ENCODE measurements at regions not wholly inside any gene's neighbourhood (a gene's known extent, or its start where the extent isn't known, plus 50 kb on each side); places are given as distances from the start of the nearest gene placed in this dataset.

DNA sequence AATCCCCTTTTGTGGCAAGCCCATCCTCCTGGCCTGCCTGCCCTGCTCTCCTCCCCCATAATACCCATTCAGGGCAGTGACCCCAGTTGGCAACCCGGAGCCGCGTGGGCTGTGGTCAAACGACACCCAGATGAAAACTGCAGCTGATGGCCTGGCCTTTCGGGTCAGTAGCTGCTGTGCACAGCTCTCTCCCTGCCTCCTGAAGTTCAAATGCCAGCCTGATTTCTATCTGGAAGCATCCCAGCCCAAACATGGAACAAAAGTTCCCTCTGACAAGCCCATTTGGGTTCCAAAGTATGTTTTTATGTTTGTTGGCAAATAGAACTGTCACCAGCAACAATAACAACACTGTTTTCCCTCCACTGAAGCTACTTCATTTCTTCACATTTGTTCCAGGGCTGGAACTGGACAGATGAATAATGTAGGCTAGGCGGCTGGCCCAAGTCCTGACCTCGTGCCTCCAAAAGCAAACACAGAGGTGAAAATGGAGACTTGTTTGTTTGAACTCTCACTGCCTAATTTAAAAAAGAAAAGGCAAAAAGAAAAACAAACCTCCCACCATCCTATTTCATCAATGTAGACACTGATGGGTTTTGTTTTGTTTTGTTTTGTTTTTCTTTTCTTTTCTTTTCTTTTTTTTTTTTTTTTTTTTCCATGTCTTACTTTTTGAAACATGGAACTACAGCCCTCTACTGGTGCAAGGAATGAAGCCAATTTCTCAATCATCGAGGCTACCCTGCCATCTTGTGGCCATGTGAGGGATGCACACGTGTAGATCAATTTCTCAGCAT lies 179.0 kb downstream of the ADSS2 start:
- Mint-ChIP-seq H3K4me1 (no peaks in the 10 kb centered on the region), H3K36me3 (0 out of 2 replicates have a peak, but pooled peaks cover 2% of the 10 kb centered on the region), H3K27me3 (ENCODE audit: low read depth) (no peaks in the 10 kb centered on the region), H3K4me3 (no peak overlapping the region), H3K9me3 (peaks cover 13% of the 10 kb centered on the region), H3K27ac (no peak overlapping the region)
- POLR2A ChIA-PET, result no interaction called here
- TF ChIP-seq E2F1 (CRISPR knock-in tag; IDR thresholded peaks at IDR 0.05), result no peak
- peak; percentile 78 for TF ChIP-seq CTCF (IDR thresholded peaks at IDR 0.05)
- peak; percentile 82 for ATAC-seq
- CTCF ChIA-PET, result no interaction called here
- peak; percentile 74 for DNase-seq (ENCODE audit: low spot score)

DNA sequence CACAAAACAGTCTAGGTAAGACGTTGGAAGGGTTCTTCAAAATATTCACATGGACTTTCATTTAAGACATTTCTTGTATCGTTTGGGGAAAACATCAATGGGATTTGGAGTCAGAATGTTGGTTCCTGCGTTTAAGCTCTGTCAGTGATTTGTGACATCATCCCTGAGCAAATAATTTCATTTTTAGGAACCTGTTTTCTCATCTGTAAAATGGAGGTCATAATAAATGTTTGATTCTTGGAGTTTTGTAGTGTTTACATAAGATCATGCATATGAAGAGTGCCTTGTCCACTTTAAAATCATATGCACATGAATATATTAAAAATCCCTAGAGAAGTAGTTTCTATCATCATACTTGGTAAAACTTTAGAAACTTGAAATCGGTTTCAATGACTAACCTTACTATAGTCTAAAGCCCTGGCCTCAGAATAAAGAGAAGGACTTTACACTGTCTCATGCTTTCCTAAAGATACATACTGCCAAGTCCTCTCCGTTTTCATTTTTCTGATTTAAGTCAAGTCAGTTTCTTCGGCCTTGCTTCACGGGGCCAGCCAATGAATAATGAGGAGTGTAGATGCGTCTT lies 178.4 kb downstream of the ADSS2 start:
- Mint-ChIP-seq H3K36me3 (0 out of 2 replicates have a peak, but pooled peaks cover 2% of the 10 kb centered on the region), H3K4me1 (no peaks in the 10 kb centered on the region), H3K9me3 (peaks cover 20% of the 10 kb centered on the region), H3K27ac (no peak overlapping the region), H3K4me3 (no peak overlapping the region), H3K27me3 (ENCODE audit: low read depth) (no peaks in the 10 kb centered on the region)
- ATAC-seq (no peak), DNase-seq (ENCODE audit: low spot score) (no peak)
- ChIA-PET POLR2A (no interaction called here), CTCF (no interaction called here)
- TF ChIP-seq, protein P1, sequence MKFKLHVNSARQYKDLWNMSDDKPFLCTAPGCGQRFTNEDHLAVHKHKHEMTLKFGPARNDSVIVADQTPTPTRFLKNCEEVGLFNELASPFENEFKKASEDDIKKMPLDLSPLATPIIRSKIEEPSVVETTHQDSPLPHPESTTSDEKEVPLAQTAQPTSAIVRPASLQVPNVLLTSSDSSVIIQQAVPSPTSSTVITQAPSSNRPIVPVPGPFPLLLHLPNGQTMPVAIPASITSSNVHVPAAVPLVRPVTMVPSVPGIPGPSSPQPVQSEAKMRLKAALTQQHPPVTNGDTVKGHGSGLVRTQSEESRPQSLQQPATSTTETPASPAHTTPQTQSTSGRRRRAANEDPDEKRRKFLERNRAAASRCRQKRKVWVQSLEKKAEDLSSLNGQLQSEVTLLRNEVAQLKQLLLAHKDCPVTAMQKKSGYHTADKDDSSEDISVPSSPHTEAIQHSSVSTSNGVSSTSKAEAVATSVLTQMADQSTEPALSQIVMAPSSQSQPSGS (CRISPR knock-in tag; IDR thresholded peaks at IDR 0.05; ENCODE audit: borderline replicate concordance, low read depth), result no peak
- TF ChIP-seq ZMAT4 (CRISPR knock-in tag; IDR thresholded peaks at IDR 0.05) (no peak), PRDM15 (CRISPR knock-in tag; IDR thresholded peaks at IDR 0.05) (no peak), SMAD3 (CRISPR knock-in tag; IDR thresholded peaks at IDR 0.05; ENCODE audit: borderline replicate concordance) (no peak)
- TF ChIP-seq, protein P2, sequence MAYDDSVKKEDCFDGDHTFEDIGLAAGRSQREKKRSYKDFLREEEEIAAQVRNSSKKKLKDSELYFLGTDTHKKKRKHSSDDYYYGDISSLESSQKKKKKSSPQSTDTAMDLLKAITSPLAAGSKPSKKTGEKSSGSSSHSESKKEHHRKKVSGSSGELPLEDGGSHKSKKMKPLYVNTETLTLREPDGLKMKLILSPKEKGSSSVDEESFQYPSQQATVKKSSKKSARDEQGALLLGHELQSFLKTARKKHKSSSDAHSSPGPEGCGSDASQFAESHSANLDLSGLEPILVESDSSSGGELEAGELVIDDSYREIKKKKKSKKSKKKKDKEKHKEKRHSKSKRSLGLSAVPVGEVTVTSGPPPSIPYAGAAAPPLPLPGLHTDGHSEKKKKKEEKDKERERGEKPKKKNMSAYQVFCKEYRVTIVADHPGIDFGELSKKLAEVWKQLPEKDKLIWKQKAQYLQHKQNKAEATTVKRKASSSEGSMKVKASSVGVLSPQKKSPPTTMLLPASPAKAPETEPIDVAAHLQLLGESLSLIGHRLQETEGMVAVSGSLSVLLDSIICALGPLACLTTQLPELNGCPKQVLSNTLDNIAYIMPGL (CRISPR knock-in tag; IDR thresholded peaks at IDR 0.05), result no peak
- TF ChIP-seq, protein P3, sequence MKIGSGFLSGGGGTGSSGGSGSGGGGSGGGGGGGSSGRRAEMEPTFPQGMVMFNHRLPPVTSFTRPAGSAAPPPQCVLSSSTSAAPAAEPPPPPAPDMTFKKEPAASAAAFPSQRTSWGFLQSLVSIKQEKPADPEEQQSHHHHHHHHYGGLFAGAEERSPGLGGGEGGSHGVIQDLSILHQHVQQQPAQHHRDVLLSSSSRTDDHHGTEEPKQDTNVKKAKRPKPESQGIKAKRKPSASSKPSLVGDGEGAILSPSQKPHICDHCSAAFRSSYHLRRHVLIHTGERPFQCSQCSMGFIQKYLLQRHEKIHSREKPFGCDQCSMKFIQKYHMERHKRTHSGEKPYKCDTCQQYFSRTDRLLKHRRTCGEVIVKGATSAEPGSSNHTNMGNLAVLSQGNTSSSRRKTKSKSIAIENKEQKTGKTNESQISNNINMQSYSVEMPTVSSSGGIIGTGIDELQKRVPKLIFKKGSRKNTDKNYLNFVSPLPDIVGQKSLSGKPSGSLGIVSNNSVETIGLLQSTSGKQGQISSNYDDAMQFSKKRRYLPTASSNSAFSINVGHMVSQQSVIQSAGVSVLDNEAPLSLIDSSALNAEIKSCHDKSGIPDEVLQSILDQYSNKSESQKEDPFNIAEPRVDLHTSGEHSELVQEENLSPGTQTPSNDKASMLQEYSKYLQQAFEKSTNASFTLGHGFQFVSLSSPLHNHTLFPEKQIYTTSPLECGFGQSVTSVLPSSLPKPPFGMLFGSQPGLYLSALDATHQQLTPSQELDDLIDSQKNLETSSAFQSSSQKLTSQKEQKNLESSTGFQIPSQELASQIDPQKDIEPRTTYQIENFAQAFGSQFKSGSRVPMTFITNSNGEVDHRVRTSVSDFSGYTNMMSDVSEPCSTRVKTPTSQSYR (CRISPR knock-in tag; IDR thresholded peaks at IDR 0.05), result no peak
